A673 (cell line): ENCODE measurements at regions not wholly inside any gene's neighbourhood (a gene's known extent, or its start where the extent isn't known, plus 50 kb on each side); places are given as distances from the start of the nearest gene placed in this dataset.

ENCODE experiments used
- BruUV-seq: library from RNA; stranded (reverse); fragments of 400-500 nt; replicated peaks from 2 replicates; lab custom pipeline; 2021; lab: Mats Ljungman, UMichigan
- CTCF ChIA-PET: fragments of 300-600 bp; sonication (Branson Sonifier 250); formaldehyde crosslinking; loops from one replicate; lab custom pipeline; 2022; ENCODE audit warnings: antibody characterized with exemption; lab: Charles Lee
- POLR2A ChIA-PET: fragments of 300-600 bp; sonication (Branson Sonifier 250); formaldehyde crosslinking; loops from one replicate; lab custom pipeline; 2022; ENCODE audit warnings: antibody characterized with exemption; ENCODE audit not compliant: low non-redundant PET; lab: Charles Lee
- DNase-seq: peaks from one replicate; pipeline ENCODE4 v3.0.0-alpha.2; 2015; ENCODE audit warnings: low spot score
- H3K27ac ChIP-seq: fragments of 200-600 bp; sonication (generic); 2 replicates; pipeline ENCODE4 v1.5.1; 2016; ENCODE audit warnings: mixed run types, low read depth, mild to moderate bottlenecking, mixed read lengths, antibody characterized with exemption, low read length; ENCODE audit not compliant: poor library complexity, severe bottlenecking
- H3K27me3 ChIP-seq: fragments of 200-600 bp; sonication (generic); replicated peaks from 2 replicates; pipeline ENCODE4 v1.6.1; 2017; ENCODE audit warnings: mixed run types, low read depth, mild to moderate bottlenecking, mixed read lengths, antibody characterized with exemption, low read length; ENCODE audit not compliant: insufficient read depth, poor library complexity
- H3K36me3 ChIP-seq: fragments of 200-600 bp; sonication (generic); 2 replicates; pipeline ENCODE4 v1.6.1; 2016; ENCODE audit warnings: mixed run types, mild to moderate bottlenecking, mixed read lengths, antibody characterized with exemption, low read length; ENCODE audit not compliant: insufficient read depth, poor library complexity, severe bottlenecking
- H3K4me1 ChIP-seq: fragments of 200-600 bp; sonication (generic); 2 replicates; pipeline ENCODE4 v1.6.1; 2017; ENCODE audit warnings: mixed run types, mild to moderate bottlenecking, mixed read lengths, antibody characterized with exemption, low read length; ENCODE audit not compliant: insufficient read depth, poor library complexity, severe bottlenecking
- H3K4me3 ChIP-seq: fragments of 200-600 bp; sonication (generic); 2 replicates; pipeline ENCODE4 v1.5.1; 2016; ENCODE audit warnings: low read depth, mixed run types, mild to moderate bottlenecking, mixed read lengths, low read length; ENCODE audit not compliant: poor library complexity, severe bottlenecking
- H3K9me3 ChIP-seq: fragments of 200-600 bp; sonication (generic); 2 replicates; pipeline ENCODE4 v1.6.1; 2016; ENCODE audit warnings: mixed run types, low read depth, mild to moderate bottlenecking, mixed read lengths, antibody characterized with exemption, low read length; ENCODE audit not compliant: poor library complexity, severe bottlenecking
- EZH2 ChIP-seq: fragments of 200-600 bp; sonication (generic); IDR thresholded peaks from 2 replicates; pipeline ENCODE4 v1.6.1; 2017; ENCODE audit warnings: borderline replicate concordance, low read depth, mild to moderate bottlenecking, mixed read lengths, antibody characterized with exemption, low read length; ENCODE audit not compliant: poor library complexity, severe bottlenecking
- intact Hi-C: fragments of 100-400 bp; cut with micrococcal nuclease; formaldehyde crosslinking; loops from one replicate; pipeline ENCODE4 v1.10.0; 2022; ENCODE audit not compliant: unreplicated experiment
- TF ChIP-seq, protein P1 (sequence below): fragments of 300-800, 200-600 bp; sonication (generic); conservative IDR thresholded peaks from 2 replicates; pipeline ENCODE4 v1.5.1; 2017; ENCODE audit warnings: low read depth, mild to moderate bottlenecking, antibody characterized with exemption, low read length, moderate library complexity, mixed read lengths

DNA sequence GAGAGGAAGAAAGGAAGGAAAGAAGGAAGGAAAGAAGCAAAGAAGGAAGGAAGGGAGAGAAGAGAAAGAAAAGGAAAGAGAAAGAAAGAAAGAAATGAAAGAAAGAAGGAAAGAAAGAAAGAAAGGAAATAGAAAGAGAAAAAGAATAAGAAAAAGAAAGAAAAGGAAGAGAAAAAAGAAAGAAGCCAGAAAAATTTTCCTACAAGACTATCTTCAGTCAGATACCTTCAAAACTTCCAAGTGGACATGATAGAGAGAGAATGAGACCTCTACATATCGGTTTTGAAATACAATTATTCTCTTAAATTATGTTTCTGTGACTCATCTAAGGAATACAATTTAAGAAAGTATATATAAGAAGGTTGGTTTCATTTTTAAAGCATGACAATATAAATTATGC lies 1369.0 kb downstream of the ZPLD1 start:
- no peak for TF ChIP-seq EZH2
- TF ChIP-seq, protein P1, sequence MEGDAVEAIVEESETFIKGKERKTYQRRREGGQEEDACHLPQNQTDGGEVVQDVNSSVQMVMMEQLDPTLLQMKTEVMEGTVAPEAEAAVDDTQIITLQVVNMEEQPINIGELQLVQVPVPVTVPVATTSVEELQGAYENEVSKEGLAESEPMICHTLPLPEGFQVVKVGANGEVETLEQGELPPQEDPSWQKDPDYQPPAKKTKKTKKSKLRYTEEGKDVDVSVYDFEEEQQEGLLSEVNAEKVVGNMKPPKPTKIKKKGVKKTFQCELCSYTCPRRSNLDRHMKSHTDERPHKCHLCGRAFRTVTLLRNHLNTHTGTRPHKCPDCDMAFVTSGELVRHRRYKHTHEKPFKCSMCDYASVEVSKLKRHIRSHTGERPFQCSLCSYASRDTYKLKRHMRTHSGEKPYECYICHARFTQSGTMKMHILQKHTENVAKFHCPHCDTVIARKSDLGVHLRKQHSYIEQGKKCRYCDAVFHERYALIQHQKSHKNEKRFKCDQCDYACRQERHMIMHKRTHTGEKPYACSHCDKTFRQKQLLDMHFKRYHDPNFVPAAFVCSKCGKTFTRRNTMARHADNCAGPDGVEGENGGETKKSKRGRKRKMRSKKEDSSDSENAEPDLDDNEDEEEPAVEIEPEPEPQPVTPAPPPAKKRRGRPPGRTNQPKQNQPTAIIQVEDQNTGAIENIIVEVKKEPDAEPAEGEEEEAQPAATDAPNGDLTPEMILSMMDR: no peak
- Histone ChIP-seq H3K27ac (no peak overlapping the region), H3K9me3 (peaks cover 8% of the 10 kb centered on the region), H3K4me3 (no peak overlapping the region), H3K4me1 (no peaks in the 10 kb centered on the region), H3K27me3 (no peaks in the 10 kb centered on the region), H3K36me3 (no peaks in the 10 kb centered on the region)
- no TSS peak for BruUV-seq
- ChIA-PET CTCF (no interaction called here), POLR2A (no interaction called here)
- DNase-seq: no peak
- intact Hi-C loops: no loop called here

DNA sequence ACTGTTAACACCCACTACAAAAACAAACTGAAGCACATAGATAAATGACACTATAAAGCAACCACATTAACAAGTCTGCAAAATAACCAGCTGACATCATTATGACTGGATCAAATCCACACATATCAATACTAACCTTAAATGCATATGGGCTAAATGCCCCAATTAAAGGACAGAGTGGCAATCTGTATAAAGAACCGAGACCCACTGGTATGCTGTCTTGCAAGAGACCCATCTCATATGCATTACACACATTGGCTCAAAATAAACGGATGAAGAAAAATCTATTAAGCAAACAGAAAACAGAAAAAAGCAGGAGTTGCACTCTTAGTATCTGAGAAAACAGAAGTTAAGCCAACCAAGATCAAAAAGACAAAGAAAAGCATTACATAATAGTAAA lies 1375.4 kb downstream of the ZPLD1 start:
- Histone ChIP-seq H3K36me3 (no peaks in the 10 kb centered on the region), H3K4me3 (no peak overlapping the region), H3K27ac (no peak overlapping the region), H3K4me1 (no peaks in the 10 kb centered on the region), H3K27me3 (no peaks in the 10 kb centered on the region), H3K9me3 (peaks cover 17% of the 10 kb centered on the region)
- ChIA-PET CTCF (no interaction called here), POLR2A (no interaction called here)
- TF ChIP-seq, protein P1: no peak
- TF ChIP-seq EZH2: no peak
- no peak for DNase-seq
- BruUV-seq: no TSS peak
- intact Hi-C loops: no loop called here

DNA sequence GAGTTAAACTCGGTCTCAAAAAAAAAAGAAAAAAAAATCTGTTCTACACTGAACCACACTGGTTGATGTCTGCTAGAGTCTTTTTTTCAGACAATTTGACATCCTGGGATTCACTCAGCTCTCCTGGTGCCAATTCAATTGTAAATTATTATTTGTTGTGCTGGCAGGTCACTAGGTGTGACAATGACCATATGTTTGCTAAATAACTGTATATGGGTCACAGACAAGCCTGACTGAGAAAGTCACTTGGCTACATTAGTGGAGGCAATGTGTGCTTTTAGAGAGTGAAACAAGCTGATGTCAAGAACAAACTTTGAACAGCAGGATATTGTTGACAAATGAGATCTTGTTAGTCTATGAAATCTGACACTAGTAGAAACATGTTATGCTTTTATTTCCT lies 1379.1 kb downstream of the ZPLD1 start:
- Histone ChIP-seq H3K36me3 (no peaks in the 10 kb centered on the region), H3K4me1 (peaks cover 9% of the 10 kb centered on the region), H3K4me3 (no peak overlapping the region), H3K9me3 (peaks cover 9% of the 10 kb centered on the region), H3K27me3 (no peaks in the 10 kb centered on the region), H3K27ac (no peak overlapping the region)
- no TSS peak for BruUV-seq
- TF ChIP-seq EZH2: no peak
- TF ChIP-seq, protein P1: no peak
- intact Hi-C loops: no loop called here
- DNase-seq: no peak
- ChIA-PET CTCF (no interaction called here), POLR2A (no interaction called here)
